A549 (cell line): ENCODE measurements at regions not wholly inside any gene's neighbourhood (a gene's known extent, or its start where the extent isn't known, plus 50 kb on each side); places are given as distances from the start of the nearest gene placed in this dataset.

Experiments used
- CBX2 ChIP-seq: fragments of 200-600 bp; sonication (generic); IDR thresholded peaks from 2 replicates; pipeline ENCODE4 v1.6.1; 2016; ENCODE audit warnings: low read depth, mild to moderate bottlenecking, borderline replicate concordance
- CHD4 ChIP-seq: fragments of 200-600 bp; sonication (generic); IDR thresholded peaks from 2 replicates; pipeline ENCODE4 v1.6.1; 2016; ENCODE audit warnings: antibody characterized with exemption, mild to moderate bottlenecking, borderline replicate concordance
- CTCF ChIP-seq: fragments of >200 bp; sonication (Bioruptor Twin); formaldehyde crosslinking; IDR thresholded peaks from 3 replicates; pipeline ENCODE4 v1.5.1; 2016
- FOSL2 ChIP-seq, 2 experiments: fragments of 450-650 bp in 1 of 2; fragments of >200 bp in 1 of 2; sonication (Bioruptor Twin) in 1 of 2; formaldehyde crosslinking; IDR thresholded peaks; 2 replicates each; pipeline versions ENCODE4 v1.5.0 to v1.6.1; 2016 to 2020; ENCODE audit warnings: mild to moderate bottlenecking in 1 of 2, moderate library complexity in 1 of 2
- HDAC2 ChIP-seq: fragments of 200-600 bp; sonication (generic); IDR thresholded peaks from 2 replicates; pipeline ENCODE4 v1.6.1; 2016
- HMGXB4 ChIP-seq: fragments of 250-450 bp; sonication (Bioruptor Pico); IDR thresholded peaks from 2 replicates; pipeline ENCODE4 v1.5.0; 2021; ENCODE audit warnings: mild to moderate bottlenecking, moderate library complexity, borderline replicate concordance
- JUN ChIP-seq, 2 experiments: fragments of >200 bp; sonication (Bioruptor Twin); formaldehyde crosslinking; IDR thresholded peaks; 2 replicates in 1 of 2; 3 replicates in 1 of 2; pipeline ENCODE4 v1.6.1; 2016 to 2017
- MAX ChIP-seq: IDR thresholded peaks from 2 replicates; pipeline ENCODE4 v1.6.1; 2012
- MAZ ChIP-seq: fragments of 150-350 bp; IDR thresholded peaks from 2 replicates; pipeline ENCODE4 v1.6.1; 2014; ENCODE audit warnings: antibody characterized with exemption, low read depth, low read length, borderline replicate concordance
- NFE2L2 ChIP-seq: fragments of 150-350 bp; conservative IDR thresholded peaks from 2 replicates; pipeline ENCODE4 v1.6.1; 2014; ENCODE audit warnings: low read length
- POLR2AphosphoS2 ChIP-seq: conservative IDR thresholded peaks from 2 replicates; pipeline ENCODE4 v1.6.1; 2012; ENCODE audit warnings: low read length, improper control_type of control experiment, inconsistent platforms
- REST ChIP-seq: fragments of 200-600 bp; sonication (generic); IDR thresholded peaks from 2 replicates; pipeline ENCODE4 v1.6.1; 2016; ENCODE audit warnings: antibody characterized with exemption, mild to moderate bottlenecking, moderate library complexity

- TF ChIP-seq MAX, result no peak
- TF ChIP-seq CTCF, result no peak
- TF ChIP-seq REST, result no peak
- TF ChIP-seq POLR2AphosphoS2, result no peak
- TF ChIP-seq NFE2L2, result no peak
- TF ChIP-seq CBX2, result no peak
- no peak for TF ChIP-seq CHD4
- no peak for TF ChIP-seq FOSL2 (IDR thresholded peaks at IDR 0.05)
- TF ChIP-seq FOSL2 (CRISPR knock-in tag; IDR thresholded peaks at IDR 0.05), result no peak
- TF ChIP-seq JUN (IDR thresholded peaks at IDR 0.05), result no peak
- no peak for TF ChIP-seq HMGXB4
- TF ChIP-seq HDAC2, result no peak
- no peak for TF ChIP-seq MAZ
Measured at GRCh38 chr17:77719806-77720205, 238.7 kb upstream of the TNRC6C start.
